Neutrophil (primary cell): ENCODE measurements at regions not wholly inside any gene's neighbourhood (a gene's known extent, or its start where the extent isn't known, plus 50 kb on each side); places are given as distances from the start of the nearest gene placed in this dataset.

Experiments
- H3K27ac ChIP-seq: fragments of 200-600 bp; sonication (generic); 2 replicates; pipeline ENCODE4 v1.5.1; 2016; ENCODE audit warnings: mild to moderate bottlenecking, moderate library complexity
- H3K27me3 ChIP-seq: fragments of 200-600 bp; sonication (generic); 2 replicates; pipeline ENCODE4 v1.6.0; 2016; ENCODE audit warnings: mild to moderate bottlenecking
- H3K36me3 ChIP-seq: fragments of 200-600 bp; sonication (generic); 2 replicates; pipeline ENCODE4 v1.5.1; 2017
- H3K4me1 ChIP-seq, 2 experiments: fragments of 200-600 bp in 1 of 2; sonication (generic) in 1 of 2; 1 replicate in 1 of 2; 2 replicates in 1 of 2; pipeline versions ENCODE4 v1.5.1 to v1.6.1; 2013 to 2016; ENCODE audit warnings: low read depth in 1 of 2, low read length in 1 of 2, mild to moderate bottlenecking in 1 of 2, moderate library complexity in 1 of 2; ENCODE audit not compliant: control insufficient read depth in 1 of 2, insufficient read depth in 1 of 2
- H3K4me3 ChIP-seq, 2 experiments: fragments of 200-600 bp in 1 of 2; sonication (generic) in 1 of 2; 1 replicate in 1 of 2; 2 replicates in 1 of 2; pipeline ENCODE4 v1.5.1; 2013 to 2016; ENCODE audit warnings: low read depth in 1 of 2, low read length in 1 of 2, mild to moderate bottlenecking in 1 of 2, moderate library complexity in 1 of 2
- H3K9me3 ChIP-seq: fragments of 200-600 bp; sonication (generic); 2 replicates; pipeline ENCODE4 v1.5.1; 2016
- TF ChIP-seq, protein P1 (sequence below): fragments of 200-600 bp; sonication (generic); IDR thresholded peaks from 2 replicates; pipeline ENCODE4 v1.5.1; 2016; ENCODE audit warnings: antibody characterized with exemption

- Histone ChIP-seq H3K27me3 (no peaks in the 10 kb centered on the region), H3K4me3 (no peak overlapping the region), H3K4me1 (peaks cover 7 to 8% of the 10 kb centered on the region in 2 experiments), H3K36me3 (no peaks in the 10 kb centered on the region), H3K9me3 (peaks cover 6% of the 10 kb centered on the region), H3K27ac (no peak overlapping the region)
- TF ChIP-seq, protein P1, sequence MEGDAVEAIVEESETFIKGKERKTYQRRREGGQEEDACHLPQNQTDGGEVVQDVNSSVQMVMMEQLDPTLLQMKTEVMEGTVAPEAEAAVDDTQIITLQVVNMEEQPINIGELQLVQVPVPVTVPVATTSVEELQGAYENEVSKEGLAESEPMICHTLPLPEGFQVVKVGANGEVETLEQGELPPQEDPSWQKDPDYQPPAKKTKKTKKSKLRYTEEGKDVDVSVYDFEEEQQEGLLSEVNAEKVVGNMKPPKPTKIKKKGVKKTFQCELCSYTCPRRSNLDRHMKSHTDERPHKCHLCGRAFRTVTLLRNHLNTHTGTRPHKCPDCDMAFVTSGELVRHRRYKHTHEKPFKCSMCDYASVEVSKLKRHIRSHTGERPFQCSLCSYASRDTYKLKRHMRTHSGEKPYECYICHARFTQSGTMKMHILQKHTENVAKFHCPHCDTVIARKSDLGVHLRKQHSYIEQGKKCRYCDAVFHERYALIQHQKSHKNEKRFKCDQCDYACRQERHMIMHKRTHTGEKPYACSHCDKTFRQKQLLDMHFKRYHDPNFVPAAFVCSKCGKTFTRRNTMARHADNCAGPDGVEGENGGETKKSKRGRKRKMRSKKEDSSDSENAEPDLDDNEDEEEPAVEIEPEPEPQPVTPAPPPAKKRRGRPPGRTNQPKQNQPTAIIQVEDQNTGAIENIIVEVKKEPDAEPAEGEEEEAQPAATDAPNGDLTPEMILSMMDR: no peak
Measured at GRCh38 chr2:42868874-42869273, 76.5 kb upstream of the HAAO start.

GRCh38 chr2:42868096-42868495 lies 75.7 kb upstream of the HAAO start:
- Histone ChIP-seq H3K9me3 (peaks cover 6% of the 10 kb centered on the region), H3K4me1 (peaks cover 7 to 8% of the 10 kb centered on the region in 2 experiments), H3K27me3 (no peaks in the 10 kb centered on the region), H3K36me3 (no peaks in the 10 kb centered on the region), H3K27ac (no peak overlapping the region), H3K4me3 (no peak overlapping the region)
- TF ChIP-seq, protein P1: no peak

DNA sequence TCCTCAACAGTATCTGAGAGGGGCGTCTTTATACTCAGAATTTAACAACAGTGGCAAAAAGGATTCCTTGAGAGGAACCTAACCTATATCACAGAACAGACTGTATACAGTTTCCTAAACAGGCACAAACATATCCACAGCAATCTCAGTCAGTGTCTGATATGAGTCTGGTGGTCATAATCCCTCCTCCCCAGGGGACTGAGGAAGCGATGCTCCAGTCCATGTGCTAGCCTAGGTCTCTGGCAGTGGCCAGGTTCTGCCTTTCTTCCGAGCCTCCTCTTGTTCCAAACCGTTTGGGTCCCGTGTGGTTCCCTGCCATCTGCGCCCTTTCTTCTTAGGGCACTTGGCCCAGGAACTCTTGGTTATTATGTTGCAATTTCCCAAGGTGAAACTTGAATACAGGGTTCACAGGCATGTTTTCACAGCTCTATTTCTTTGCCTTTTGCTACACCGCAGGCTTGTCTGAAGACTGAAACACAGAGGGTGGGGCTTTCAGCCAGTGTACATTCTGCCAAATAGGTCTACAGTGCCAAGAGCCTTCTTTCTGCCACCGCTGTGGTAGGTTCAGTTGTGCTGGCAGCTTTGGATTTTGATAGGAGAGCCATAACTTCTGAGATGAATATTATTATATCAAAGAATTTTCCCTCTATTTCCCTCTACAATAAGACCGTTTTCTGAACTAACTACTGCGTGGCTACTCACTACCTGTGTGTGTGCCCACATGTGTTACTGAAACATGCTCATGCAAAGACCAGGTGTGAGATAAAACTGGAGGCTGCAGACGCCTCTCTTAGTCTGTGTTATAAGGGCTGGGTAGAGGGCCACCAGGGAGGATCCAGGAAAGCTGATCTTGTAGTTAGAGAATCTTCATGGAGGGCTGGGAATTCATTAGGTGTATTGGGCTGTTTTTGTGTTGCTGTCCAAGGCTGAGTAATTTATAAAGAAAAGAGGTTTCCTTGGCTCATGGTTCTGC lies 75.0 kb upstream of the HAAO start:
- H3K27ac ChIP-seq: no peak overlapping the region
- no peaks in the 10 kb centered on the region for H3K36me3 ChIP-seq
- H3K27me3 ChIP-seq: no peaks in the 10 kb centered on the region
- H3K4me1 ChIP-seq: peaks cover 8 to 9% of the 10 kb centered on the region in 2 experiments
- TF ChIP-seq, protein P1: no peak
- H3K4me3 ChIP-seq: no peak overlapping the region
- peaks cover 6% of the 10 kb centered on the region for H3K9me3 ChIP-seq

GRCh38 chr2:42865884-42866881 lies 73.8 kb upstream of the HAAO start:
- Histone ChIP-seq H3K4me1 (peaks cover 9 to 11% of the 10 kb centered on the region in 2 experiments), H3K36me3 (no peaks in the 10 kb centered on the region), H3K27me3 (no peaks in the 10 kb centered on the region), H3K27ac (no peak overlapping the region), H3K4me3 (no peak overlapping the region), H3K9me3 (peaks cover 6% of the 10 kb centered on the region)
- TF ChIP-seq, protein P1: no peak

DNA sequence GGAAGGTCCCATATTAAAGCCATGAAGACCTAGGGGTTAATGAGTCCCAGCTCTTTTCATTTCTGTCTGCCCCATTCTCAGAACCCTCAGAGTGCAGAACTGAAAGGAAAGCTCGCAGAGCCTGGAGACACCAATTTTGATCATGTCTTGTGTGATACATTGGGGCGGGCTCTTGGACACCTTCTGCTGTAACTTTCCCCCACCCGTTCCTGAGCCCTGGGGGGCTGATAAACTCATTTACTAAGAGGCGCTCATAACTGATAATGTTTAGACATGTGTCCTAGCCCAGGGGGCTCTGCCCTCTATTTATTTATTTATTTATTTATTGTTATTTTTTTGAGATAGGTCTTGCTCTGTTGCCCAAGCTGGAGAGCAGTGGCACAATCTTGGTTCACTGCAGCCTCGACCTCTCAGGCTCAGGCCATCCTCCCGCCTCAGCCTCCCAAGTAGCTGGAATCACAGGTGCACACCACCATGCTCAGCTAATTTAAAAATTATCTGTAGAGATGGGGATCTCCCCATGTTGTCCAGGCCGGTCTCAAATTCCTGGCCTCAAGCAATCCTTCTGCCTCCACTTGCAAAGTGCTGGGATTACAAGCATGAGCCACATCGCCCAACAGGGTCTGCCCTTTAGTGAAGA lies 72.4 kb upstream of the HAAO start:
- H3K4me1 ChIP-seq: peaks cover 15 to 21% of the 10 kb centered on the region in 2 experiments
- no peak overlapping the region for H3K4me3 ChIP-seq
- no peaks in the 10 kb centered on the region for H3K27me3 ChIP-seq
- TF ChIP-seq, protein P1: no peak
- no peaks in the 10 kb centered on the region for H3K36me3 ChIP-seq
- H3K27ac ChIP-seq: no peak overlapping the region
- peaks cover 6% of the 10 kb centered on the region for H3K9me3 ChIP-seq
